ENCODE measurements at regions not wholly inside any gene's neighbourhood (a gene's known extent, or its start where the extent isn't known, plus 50 kb on each side); places are given as distances from the start of the nearest gene placed in this dataset.

DNA sequence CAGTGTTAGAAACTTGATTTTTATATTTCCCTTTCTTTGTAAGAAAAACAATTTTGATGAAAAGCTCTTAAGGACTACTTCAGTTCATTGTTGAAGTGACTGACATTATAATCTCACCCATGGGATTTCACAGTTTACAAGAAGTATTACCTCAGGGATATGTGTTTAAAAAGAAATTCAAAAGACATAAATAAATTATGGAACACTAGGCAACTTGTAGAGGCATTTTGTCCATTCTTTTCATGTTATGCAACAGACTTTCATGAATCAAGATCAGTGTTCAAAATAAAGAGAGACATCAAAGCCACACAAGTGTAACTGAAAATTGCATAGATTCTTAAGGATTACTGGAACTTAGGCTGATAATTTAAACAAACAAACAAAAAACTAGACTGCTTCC, 196.8 kb upstream of the AGTR1 start:
- no peak for TF ChIP-seq POLR2AphosphoS5 (IDR thresholded peaks at IDR 0.05)
- TF ChIP-seq, protein P1, sequence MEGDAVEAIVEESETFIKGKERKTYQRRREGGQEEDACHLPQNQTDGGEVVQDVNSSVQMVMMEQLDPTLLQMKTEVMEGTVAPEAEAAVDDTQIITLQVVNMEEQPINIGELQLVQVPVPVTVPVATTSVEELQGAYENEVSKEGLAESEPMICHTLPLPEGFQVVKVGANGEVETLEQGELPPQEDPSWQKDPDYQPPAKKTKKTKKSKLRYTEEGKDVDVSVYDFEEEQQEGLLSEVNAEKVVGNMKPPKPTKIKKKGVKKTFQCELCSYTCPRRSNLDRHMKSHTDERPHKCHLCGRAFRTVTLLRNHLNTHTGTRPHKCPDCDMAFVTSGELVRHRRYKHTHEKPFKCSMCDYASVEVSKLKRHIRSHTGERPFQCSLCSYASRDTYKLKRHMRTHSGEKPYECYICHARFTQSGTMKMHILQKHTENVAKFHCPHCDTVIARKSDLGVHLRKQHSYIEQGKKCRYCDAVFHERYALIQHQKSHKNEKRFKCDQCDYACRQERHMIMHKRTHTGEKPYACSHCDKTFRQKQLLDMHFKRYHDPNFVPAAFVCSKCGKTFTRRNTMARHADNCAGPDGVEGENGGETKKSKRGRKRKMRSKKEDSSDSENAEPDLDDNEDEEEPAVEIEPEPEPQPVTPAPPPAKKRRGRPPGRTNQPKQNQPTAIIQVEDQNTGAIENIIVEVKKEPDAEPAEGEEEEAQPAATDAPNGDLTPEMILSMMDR (IDR thresholded peaks at IDR 0.05) = no peak

Measured in gastroesophageal sphincter (tissue), 3 donors.